GM12874 (cell line): ENCODE measurements at regions not wholly inside any gene's neighbourhood (a gene's known extent, or its start where the extent isn't known, plus 50 kb on each side); places are given as distances from the start of the nearest gene placed in this dataset.

Experiments
- TF ChIP-seq, protein P1 (sequence below): IDR thresholded peaks from 2 replicates; pipeline ENCODE4 v1.5.1; 2011; ENCODE audit warnings: low read depth, mild to moderate bottlenecking, control low read depth, low read length, moderate library complexity; ENCODE audit not compliant: insufficient read depth

DNA sequence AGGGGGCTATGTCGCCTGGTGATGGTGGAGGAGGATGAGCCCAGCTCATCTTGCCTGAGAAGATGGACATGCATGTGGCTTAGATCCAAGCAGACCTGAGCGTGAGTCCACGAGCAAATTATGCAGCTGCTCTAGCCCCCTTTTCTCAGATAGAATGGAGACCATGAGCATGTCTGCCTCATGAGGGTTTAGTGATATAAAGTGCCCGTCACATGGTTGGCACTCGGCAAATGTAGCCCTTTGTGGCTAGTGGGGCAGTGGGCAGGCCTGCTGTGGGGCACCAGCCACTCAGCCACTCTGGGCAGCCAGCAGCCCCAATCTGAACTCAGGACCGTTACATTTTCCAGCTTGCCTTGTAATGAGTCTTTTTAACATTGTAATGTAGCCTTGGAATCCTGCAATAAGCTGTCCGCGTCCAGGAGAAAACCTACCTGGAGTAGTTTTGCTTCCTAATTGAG, 92.1 kb upstream of the HS6ST1 start:
- TF ChIP-seq, protein P1, sequence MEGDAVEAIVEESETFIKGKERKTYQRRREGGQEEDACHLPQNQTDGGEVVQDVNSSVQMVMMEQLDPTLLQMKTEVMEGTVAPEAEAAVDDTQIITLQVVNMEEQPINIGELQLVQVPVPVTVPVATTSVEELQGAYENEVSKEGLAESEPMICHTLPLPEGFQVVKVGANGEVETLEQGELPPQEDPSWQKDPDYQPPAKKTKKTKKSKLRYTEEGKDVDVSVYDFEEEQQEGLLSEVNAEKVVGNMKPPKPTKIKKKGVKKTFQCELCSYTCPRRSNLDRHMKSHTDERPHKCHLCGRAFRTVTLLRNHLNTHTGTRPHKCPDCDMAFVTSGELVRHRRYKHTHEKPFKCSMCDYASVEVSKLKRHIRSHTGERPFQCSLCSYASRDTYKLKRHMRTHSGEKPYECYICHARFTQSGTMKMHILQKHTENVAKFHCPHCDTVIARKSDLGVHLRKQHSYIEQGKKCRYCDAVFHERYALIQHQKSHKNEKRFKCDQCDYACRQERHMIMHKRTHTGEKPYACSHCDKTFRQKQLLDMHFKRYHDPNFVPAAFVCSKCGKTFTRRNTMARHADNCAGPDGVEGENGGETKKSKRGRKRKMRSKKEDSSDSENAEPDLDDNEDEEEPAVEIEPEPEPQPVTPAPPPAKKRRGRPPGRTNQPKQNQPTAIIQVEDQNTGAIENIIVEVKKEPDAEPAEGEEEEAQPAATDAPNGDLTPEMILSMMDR: no peak

DNA sequence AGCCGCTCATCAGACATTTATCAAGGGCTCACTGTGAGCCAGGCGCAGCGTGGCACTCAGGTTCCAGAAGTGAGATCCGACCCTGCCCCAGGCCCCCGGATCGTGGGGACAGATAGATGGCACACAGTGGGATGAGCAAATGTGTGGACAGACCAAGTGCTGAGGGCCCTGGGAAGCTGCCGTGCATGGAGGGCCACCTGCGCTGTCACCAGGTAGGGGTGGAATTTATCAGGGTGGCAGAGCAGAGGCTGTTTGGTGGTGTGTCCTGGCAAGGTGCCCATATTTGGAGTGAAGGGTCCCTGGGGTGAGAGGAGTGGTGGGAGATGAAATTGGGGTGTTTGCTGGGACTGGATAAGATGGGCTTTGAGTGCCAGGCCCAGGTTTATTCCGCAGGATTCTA, 92.8 kb upstream of the HS6ST1 start:
- TF ChIP-seq, protein P1: no peak

DNA sequence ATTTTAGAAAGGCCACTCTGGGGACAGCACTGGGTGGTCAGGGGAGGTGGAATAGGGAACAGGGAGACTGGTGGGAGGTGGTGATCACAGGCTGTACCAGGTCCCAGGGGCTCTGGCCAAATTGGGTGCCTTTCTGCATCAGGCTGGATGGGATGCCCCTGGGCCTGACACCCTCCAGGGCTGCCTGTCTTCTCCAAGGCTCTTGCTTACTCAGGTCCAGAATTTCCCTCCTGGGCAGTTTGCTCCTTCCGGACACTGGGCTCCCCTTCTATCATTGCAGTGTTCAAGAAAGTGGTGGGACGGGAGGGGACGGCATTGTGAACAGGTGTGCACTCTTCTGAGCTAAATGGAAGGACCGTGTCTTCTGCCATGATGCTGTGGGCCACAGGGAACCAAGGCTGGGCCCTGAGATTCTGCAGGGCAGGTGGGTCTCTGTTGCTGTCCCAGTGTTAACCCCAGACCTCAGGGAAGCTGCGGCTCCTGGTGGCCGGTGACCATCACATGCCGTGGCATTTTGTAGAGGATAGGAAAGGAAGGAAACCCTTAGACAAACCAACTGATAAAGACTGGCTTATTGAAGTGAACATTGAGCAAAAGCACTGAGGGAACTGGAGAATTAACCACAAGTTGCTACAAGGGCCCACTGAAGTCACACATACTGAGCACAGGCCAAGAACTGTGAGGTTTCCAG, 93.7 kb upstream of the HS6ST1 start:
- TF ChIP-seq, protein P1: no peak

DNA sequence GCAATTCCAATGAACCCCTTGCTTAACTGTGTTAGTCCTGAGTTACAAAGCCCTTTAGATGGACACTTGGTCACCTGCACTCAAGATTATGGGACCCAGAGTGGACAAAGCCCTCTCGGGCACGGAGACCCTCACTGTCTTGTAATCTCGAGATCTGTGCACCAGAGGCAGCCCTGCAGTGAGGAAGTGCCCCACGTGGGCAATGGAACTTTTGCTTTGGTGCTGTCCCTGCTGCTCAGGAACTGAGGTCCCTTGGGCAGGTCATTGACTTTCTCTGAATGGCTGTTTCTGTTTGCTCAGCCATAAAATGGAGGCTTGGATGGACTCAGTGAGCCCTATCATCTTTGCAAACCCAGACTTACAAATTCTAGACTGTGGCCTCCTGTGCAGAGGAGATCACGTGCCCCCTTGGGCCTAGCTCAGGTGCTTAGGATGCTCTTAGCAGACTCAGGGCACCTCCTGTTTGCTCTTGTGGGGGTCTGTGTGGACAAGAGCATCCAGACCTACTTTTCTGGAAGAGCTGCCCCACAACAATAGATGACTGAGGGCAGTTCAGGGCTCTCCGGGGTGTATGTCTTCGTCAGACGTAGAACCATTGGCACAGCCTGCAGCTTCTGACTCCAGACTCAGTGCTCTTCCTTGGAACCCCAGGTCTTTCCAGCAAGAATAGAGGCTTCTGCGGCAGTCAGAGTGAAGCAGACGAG, 94.5 kb upstream of the HS6ST1 start:
- TF ChIP-seq, protein P1: no peak

DNA sequence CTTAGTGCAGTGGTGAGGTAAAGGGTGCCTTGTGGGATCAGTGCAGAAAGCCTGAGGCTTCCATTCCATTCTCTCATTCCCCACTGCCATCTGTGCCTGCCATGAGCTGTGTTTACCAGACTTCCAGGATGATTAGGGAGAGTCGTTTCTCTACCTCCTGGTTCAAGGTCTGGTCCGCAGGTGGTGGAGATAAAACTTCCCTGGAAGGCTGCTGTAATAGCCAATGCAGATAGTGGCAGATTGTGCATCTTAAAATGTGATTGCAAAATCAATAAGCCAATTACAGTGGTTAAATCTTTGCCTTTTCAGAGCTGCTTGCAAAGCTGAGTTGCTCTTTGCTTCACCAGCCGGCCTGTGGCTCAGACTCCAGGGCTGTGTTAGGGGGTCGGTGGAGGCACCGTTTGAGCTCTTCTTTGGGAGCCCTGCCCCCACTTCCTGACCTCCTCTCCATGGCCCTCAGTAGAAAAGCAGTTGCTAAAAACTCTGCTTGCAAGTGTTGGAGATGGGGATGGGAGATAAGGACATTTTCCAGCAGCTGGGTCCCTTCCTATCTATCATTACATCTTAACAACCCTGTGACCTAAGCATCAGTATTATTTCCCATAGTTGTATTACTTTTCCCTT, 95.2 kb upstream of the HS6ST1 start:
- TF ChIP-seq, protein P1: no peak

DNA sequence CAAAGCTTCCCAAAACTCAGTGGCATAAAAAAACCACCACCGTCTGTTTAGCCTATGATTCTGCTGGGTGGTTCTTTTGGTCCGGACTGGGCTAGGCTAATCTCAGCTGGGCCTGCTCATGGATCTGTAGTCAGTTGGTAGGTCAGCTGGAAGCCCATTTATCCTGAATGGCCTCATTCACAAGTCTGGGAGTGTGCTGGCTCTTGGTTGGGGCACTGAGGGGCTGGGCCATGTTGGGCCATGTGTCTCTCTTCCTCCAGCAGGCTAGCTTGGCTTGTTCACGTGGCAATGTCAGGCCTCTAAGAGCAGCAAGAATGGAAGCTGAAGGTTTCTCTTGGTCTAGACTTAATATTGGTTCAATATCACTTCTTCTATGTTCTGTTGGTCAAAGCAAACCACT, 95.7 kb upstream of the HS6ST1 start:
- TF ChIP-seq, protein P1: no peak
